ENCODE measurements at regions not wholly inside any gene's neighbourhood (a gene's known extent, or its start where the extent isn't known, plus 50 kb on each side); places are given as distances from the start of the nearest gene placed in this dataset.

GRCh38 chr3:27565201-27565852 lies 81.1 kb upstream of the SLC4A7 start:
- TF ChIP-seq CTCF (IDR thresholded peaks at IDR 0.05): no peak
- TF ChIP-seq POLR2A (IDR thresholded peaks at IDR 0.05): no peak
